ENCODE measurements at regions not wholly inside any gene's neighbourhood (a gene's known extent, or its start where the extent isn't known, plus 50 kb on each side); places are given as distances from the start of the nearest gene placed in this dataset.

DNA sequence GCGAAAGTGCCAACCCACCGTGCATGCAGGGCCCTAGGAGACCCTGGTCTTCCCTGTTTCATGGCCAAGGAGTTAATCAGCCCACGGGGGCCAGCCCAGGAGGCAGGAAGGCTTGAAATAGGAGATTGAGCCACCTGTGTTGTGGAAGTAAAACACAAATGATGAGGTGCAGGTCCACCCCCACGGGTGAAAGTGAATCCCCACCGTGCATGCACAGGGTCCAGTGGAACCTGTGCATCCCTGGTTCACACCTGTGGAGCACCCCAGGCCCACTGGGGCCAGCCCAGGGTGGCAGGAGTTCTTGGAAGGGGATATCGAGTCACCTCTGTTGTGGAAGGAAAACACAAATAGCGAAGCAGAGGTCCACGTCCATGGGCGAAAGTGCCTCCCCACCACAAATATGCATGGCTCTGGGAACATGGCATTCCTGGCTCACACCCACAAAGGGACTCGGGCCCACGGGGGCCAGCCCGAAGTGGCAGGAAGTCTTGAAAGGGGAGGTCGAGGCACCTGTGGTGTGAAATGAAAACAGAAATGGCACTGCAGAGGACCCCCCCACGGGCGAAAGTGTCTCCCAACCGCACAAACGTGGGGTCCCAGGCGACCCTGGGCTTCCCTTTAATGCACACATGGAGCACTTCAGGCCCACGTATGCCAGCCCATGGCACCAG is 381.5 kb downstream of the ALG10 start:
- TF ChIP-seq, protein P1, sequence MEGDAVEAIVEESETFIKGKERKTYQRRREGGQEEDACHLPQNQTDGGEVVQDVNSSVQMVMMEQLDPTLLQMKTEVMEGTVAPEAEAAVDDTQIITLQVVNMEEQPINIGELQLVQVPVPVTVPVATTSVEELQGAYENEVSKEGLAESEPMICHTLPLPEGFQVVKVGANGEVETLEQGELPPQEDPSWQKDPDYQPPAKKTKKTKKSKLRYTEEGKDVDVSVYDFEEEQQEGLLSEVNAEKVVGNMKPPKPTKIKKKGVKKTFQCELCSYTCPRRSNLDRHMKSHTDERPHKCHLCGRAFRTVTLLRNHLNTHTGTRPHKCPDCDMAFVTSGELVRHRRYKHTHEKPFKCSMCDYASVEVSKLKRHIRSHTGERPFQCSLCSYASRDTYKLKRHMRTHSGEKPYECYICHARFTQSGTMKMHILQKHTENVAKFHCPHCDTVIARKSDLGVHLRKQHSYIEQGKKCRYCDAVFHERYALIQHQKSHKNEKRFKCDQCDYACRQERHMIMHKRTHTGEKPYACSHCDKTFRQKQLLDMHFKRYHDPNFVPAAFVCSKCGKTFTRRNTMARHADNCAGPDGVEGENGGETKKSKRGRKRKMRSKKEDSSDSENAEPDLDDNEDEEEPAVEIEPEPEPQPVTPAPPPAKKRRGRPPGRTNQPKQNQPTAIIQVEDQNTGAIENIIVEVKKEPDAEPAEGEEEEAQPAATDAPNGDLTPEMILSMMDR (IDR thresholded peaks at IDR 0.05; ENCODE audit: low read length) = no peak
- no peak for TF ChIP-seq EZH2 (IDR thresholded peaks at IDR 0.05; ENCODE audit: borderline replicate concordance, low read length)
- H3K4me1 ChIP-seq (ENCODE audit: insufficient read depth, low read length, severe bottlenecking) = no peaks in the 10 kb centered on the region
- H3K4me2 ChIP-seq (ENCODE audit: low read length) = no peak overlapping the region
- no peak overlapping the region for H2AFZ ChIP-seq (ENCODE audit: low read length)
- no peaks in the 10 kb centered on the region for H3K79me2 ChIP-seq (ENCODE audit: insufficient read depth, low read length)
- no peak overlapping the region for H3K4me3 ChIP-seq (ENCODE audit: low read depth, low read length, poor library complexity, severe bottlenecking)
- H3K9ac ChIP-seq (ENCODE audit: low read length) = no peak overlapping the region
- no peaks in the 10 kb centered on the region for H3K36me3 ChIP-seq (ENCODE audit: insufficient read depth, low read length)
- no peaks in the 10 kb centered on the region for H4K20me1 ChIP-seq (ENCODE audit: insufficient read depth, low read length)
- H3K9me3 ChIP-seq (ENCODE audit: low read length) = peaks cover 2% of the 10 kb centered on the region; the same call in 1 of the 2 replicates
- no peaks in the 10 kb centered on the region for H3F3A ChIP-seq (ENCODE audit: insufficient read depth, low read length)
- H3K9me2 ChIP-seq (ENCODE audit: low read depth, low read length) = no peaks in the 10 kb centered on the region
- no peaks in the 10 kb centered on the region for H3K27me3 ChIP-seq (ENCODE audit: insufficient read depth, low read length)
- no peak overlapping the region for H3K27ac ChIP-seq (ENCODE audit: low read depth, low read length, poor library complexity, severe bottlenecking)

DNA sequence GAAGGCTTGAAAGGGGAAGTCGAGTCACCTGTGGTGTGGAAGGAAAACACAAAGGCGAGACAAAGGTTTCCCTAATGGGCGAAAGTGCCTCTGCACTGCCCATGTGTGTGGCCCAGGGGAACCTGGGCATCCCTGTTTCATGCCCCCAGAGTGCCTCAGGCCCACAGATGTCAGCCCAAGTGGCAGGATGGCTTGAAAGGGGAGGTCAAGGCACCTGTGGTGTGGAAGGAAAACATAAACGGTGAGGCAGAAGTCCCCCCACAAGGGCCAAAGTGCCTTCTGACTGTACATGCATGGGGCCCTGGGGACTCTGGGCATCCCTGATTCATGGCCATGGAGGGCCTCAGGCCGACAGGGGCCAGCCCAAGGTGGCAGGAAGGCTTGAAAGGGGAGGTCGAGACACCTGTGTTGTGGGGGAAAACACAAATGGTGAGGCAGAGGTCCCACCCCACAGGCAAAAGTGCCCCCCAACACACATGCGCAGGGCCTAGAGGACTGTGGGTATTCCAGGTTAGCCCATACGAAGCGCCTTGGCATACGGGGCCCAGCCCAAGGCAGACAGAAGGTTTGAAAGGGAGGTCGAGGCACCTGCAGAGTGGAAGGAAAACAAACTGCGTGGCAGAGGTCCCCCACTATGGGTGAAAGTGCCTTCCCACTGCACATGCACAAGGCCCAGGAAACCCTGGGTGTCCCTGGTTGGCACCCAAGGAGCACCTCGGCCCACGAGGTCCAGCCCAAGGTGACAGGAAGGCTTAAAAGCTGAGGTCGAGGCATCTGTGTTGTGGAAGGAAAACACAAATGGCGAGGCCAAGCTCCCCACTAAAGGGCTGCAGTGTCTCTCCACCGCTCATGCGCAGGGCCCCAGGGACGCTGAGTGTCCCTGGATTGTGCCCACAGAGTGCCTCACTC is 382.3 kb downstream of the ALG10 start:
- TF ChIP-seq EZH2 (IDR thresholded peaks at IDR 0.05; ENCODE audit: borderline replicate concordance, low read length) = no peak
- TF ChIP-seq, protein P1 (IDR thresholded peaks at IDR 0.05; ENCODE audit: low read length) = no peak

DNA sequence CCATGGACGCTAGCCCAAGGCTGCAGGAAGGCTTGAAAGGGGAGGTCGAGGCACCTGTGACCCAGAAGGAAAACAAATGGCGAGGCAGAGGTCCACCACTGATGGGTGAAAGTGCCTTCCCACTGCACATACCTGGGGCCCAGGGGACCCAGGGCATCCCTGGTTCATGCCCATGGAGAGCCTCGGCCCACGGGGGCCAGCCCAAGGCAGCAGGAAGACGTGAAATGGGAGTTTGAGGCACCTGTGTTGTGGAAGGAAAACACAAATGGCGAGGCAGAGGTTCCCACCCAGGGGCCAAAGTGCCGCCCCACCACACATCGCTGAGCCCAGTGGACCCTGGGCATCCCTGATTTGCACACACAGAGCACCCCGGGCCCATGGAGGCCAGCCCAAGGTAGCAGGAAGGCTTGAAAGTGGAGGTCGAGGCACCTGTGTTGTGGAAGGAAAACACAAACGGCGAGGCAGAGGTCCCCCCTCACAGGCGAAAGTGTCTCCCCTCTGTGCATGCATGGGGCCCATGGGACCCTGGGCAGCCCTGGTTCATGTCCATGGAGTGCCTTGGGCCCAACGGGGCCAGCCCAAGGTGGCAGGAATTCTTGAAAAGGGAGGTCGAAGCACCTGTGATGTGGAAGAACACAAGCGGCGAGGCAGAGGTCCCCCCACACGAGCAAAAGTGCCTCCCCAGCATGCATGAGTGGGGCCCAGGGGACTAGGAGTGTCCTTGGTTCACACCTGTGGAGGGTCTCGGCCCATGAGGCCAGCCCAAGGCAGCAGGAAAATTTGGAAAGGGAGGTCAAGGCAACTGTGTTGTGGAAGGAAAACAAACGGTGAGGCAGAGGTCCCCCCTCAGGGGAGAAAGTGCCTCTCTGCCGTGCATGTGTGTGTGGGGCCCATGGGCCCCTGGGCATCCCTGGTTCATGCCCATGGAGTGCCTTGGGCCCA is 383.3 kb downstream of the ALG10 start:
- no peaks in the 10 kb centered on the region for H4K20me1 ChIP-seq (ENCODE audit: insufficient read depth, low read length)
- no peak overlapping the region for H3K27ac ChIP-seq (ENCODE audit: low read depth, low read length, poor library complexity, severe bottlenecking)
- TF ChIP-seq, protein P1 (IDR thresholded peaks at IDR 0.05; ENCODE audit: low read length) = no peak
- TF ChIP-seq EZH2 (IDR thresholded peaks at IDR 0.05; ENCODE audit: borderline replicate concordance, low read length) = no peak
- H3K4me3 ChIP-seq (ENCODE audit: low read depth, low read length, poor library complexity, severe bottlenecking) = no peak overlapping the region
- H3K4me1 ChIP-seq (ENCODE audit: insufficient read depth, low read length, severe bottlenecking) = no peaks in the 10 kb centered on the region
- H2AFZ ChIP-seq (ENCODE audit: low read length) = no peak overlapping the region
- H3K36me3 ChIP-seq (ENCODE audit: insufficient read depth, low read length) = no peaks in the 10 kb centered on the region
- no peaks in the 10 kb centered on the region for H3K79me2 ChIP-seq (ENCODE audit: insufficient read depth, low read length)
- no peaks in the 10 kb centered on the region for H3F3A ChIP-seq (ENCODE audit: insufficient read depth, low read length)
- no peaks in the 10 kb centered on the region for H3K27me3 ChIP-seq (ENCODE audit: insufficient read depth, low read length)
- H3K9me2 ChIP-seq (ENCODE audit: low read depth, low read length) = no peaks in the 10 kb centered on the region
- H3K4me2 ChIP-seq (ENCODE audit: low read length) = no peak overlapping the region
- peaks cover 3% of the 10 kb centered on the region; the same call in 1 of the 2 replicates for H3K9me3 ChIP-seq (ENCODE audit: low read length)
- H3K9ac ChIP-seq (ENCODE audit: low read length) = no peak overlapping the region

More for the DNA sequence above, 382.3 kb downstream of the ALG10 start:
- Histone ChIP-seq H3K4me2 (ENCODE audit: low read length) (no peak overlapping the region), H2AFZ (ENCODE audit: low read length) (no peak overlapping the region), H3K9ac (ENCODE audit: low read length) (no peak overlapping the region), H3K79me2 (ENCODE audit: insufficient read depth, low read length) (no peaks in the 10 kb centered on the region), H3K27me3 (ENCODE audit: insufficient read depth, low read length) (no peaks in the 10 kb centered on the region), H3K36me3 (ENCODE audit: insufficient read depth, low read length) (no peaks in the 10 kb centered on the region), H3K27ac (ENCODE audit: low read depth, low read length, poor library complexity, severe bottlenecking) (no peak overlapping the region), H3K4me1 (ENCODE audit: insufficient read depth, low read length, severe bottlenecking) (no peaks in the 10 kb centered on the region), H3K9me3 (ENCODE audit: low read length) (peaks cover 3% of the 10 kb centered on the region; the same call in 1 of the 2 replicates), H3K4me3 (ENCODE audit: low read depth, low read length, poor library complexity, severe bottlenecking) (no peak overlapping the region), H3K9me2 (ENCODE audit: low read depth, low read length) (no peaks in the 10 kb centered on the region), H3F3A (ENCODE audit: insufficient read depth, low read length) (no peaks in the 10 kb centered on the region), H4K20me1 (ENCODE audit: insufficient read depth, low read length) (no peaks in the 10 kb centered on the region)
